ENCODE measurements at regions not wholly inside any gene's neighbourhood (a gene's known extent, or its start where the extent isn't known, plus 50 kb on each side); places are given as distances from the start of the nearest gene placed in this dataset.
"Not testable (repeated sequence)": the region's sequence is repeated elsewhere in the genome, so short reads cannot be mapped to it uniquely, and the experiment has no call there.

DNA sequence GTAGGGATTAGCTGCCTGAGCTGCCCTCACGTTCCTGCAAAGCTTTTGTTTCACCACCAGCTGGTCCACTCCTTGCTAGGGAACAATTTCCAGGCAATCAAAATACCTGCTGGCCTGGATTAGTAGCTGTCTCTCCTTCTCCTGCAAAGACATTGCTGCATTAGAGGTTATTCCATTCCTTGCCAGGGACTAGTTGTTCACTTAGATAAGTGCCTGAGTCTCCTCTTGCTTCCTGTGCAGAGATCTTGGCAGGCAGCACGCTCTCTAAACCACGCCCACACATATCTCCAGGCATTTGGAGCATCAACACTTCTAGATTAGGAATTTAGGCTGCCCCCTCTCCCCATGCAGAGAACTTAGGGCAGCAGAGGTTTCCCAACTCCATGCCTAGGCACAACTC is 150.4 kb upstream of the SMIM30 start:
- no peaks in the 10 kb centered on the region for H3K4me1 ChIP-seq
- H3K4me3 ChIP-seq, result no peak overlapping the region
- peaks cover 0 to 4% of the 10 kb centered on the region in 2 donors for H3K9me3 ChIP-seq
- no peaks in the 10 kb centered on the region for H3K36me3 ChIP-seq
- H3K27ac ChIP-seq, result no peak overlapping the region
- DNase-seq, result no peak
- intact Hi-C loops (cut with DNase I; ENCODE audit: low total_unique reads), result no loop called here
- no peaks in the 10 kb centered on the region for H3K27me3 ChIP-seq
- no peak for TF ChIP-seq POLR2A (IDR thresholded peaks at IDR 0.05)

- H3K27ac ChIP-seq, result no peak overlapping the region
- TF ChIP-seq CTCF (IDR thresholded peaks at IDR 0.05) (no peak), POLR2A (IDR thresholded peaks at IDR 0.05) (no peak)
- intact Hi-C loops (cut with DNase I; ENCODE audit: low total_unique reads), result no loop called here
- peaks cover 0 to 4% of the 10 kb centered on the region in 2 donors for H3K9me3 ChIP-seq
- H3K27me3 ChIP-seq, result no peaks in the 10 kb centered on the region
- DNase-seq, result no peak
- H3K4me3 ChIP-seq, result no peak overlapping the region
- no peaks in the 10 kb centered on the region for H3K4me1 ChIP-seq
- H3K36me3 ChIP-seq, result no peaks in the 10 kb centered on the region
These were observed 149.5 kb upstream of the SMIM30 start for GRCh38 chr7:113267885-113268284.

- Histone ChIP-seq H3K27ac (no peak overlapping the region), H3K4me3 (no peak overlapping the region), H3K27me3 (no peaks in the 10 kb centered on the region), H3K4me1 (no peaks in the 10 kb centered on the region), H3K9me3 (peaks cover 0 to 4% of the 10 kb centered on the region in 2 donors), H3K36me3 (no peaks in the 10 kb centered on the region)
- no peak for DNase-seq
- intact Hi-C loops (cut with DNase I; ENCODE audit: low total_unique reads), result no loop called here
- TF ChIP-seq CTCF (IDR thresholded peaks at IDR 0.05) (no peak), POLR2A (IDR thresholded peaks at IDR 0.05) (no peak)
These were observed 148.9 kb upstream of the SMIM30 start for GRCh38 chr7:113267271-113267670.

- intact Hi-C loops (cut with DNase I; ENCODE audit: low total_unique reads), result no loop called here
- Histone ChIP-seq H3K9me3 (no peaks in the 10 kb centered on the region), H3K4me3 (no peak overlapping the region), H3K27me3 (no peaks in the 10 kb centered on the region), H3K4me1 (no peaks in the 10 kb centered on the region), H3K36me3 (no peaks in the 10 kb centered on the region), H3K27ac (no peak overlapping the region)
- DNase-seq, result no peak
- TF ChIP-seq CTCF (IDR thresholded peaks at IDR 0.05) (no peak), POLR2A (IDR thresholded peaks at IDR 0.05) (no peak)
These were observed 145.4 kb upstream of the SMIM30 start for GRCh38 chr7:113263749-113264148.

DNA sequence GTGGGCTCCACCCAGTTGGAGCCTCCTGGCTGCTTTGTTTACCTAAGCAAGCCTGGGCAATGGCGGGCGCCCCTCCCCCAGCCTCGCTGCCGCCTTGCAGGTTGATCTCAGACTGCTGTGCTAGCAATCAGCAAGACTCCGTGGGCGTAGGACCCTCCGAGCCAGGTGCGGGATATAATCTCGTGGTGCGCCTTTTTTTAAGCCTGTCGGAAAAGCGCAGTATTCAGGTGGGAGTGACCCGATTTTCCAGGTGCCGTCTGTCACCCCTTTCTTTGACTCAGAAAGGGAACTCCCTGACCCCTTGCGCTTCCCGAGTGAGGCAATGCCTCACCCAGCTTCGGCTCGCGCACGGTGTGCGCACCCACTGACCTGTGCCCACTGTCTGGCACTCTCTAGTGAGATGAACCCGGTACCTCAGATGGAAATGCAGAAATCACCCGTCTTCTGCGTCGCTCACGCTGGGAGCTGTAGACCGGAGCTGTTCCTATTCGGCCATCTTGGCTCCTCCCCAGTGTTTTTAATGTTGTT is 144.9 kb upstream of the SMIM30 start:
- H3K27me3 ChIP-seq; H3K9me3 ChIP-seq; DNase-seq; intact Hi-C loops (cut with DNase I; ENCODE audit: low total_unique reads); H3K4me1 ChIP-seq; H3K4me3 ChIP-seq; H3K36me3 ChIP-seq; H3K27ac ChIP-seq: not testable (repeated sequence)

DNA sequence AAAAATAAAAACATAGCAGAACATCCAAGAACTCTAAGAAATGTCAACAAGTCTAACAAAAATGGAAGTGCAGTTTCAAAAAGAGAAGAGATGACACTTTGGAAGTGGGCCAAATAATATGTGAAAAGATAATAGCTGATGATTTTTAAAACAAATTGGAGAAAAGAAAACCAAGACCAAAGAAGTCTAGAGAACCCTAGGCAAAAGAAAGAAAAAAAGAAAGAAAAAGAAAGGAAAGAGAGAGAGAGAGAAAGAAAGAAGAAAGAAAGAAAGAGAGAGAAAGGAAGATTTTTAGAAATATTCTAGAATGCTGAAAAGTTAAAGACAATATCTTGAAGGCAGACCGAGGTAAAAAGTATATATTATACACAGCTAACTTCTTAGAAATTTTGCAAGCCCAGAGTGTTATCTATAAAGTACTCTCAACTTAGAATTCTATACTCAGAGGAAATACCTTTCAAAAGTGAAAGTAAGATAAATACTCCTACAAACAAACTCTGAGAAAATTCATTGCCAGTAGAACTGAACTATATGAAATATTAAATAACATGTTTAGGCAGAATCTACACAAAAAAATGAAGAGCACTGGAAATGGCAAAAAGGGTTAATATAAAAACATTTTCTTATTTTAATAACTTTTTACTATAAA is 138.7 kb upstream of the SMIM30 start:
- no peaks in the 10 kb centered on the region for H3K27me3 ChIP-seq

More for the DNA sequence above, 138.7 kb upstream of the SMIM30 start:
- H3K4me1 ChIP-seq, result no peaks in the 10 kb centered on the region
- H3K36me3 ChIP-seq, result no peaks in the 10 kb centered on the region
- intact Hi-C loops (cut with DNase I; ENCODE audit: low total_unique reads), result no loop called here
- TF ChIP-seq CTCF (IDR thresholded peaks at IDR 0.05) (no peak), POLR2A (IDR thresholded peaks at IDR 0.05) (no peak)
- DNase-seq, result no peak
- no peak overlapping the region for H3K4me3 ChIP-seq
- H3K9me3 ChIP-seq, result no peaks in the 10 kb centered on the region
- no peak overlapping the region for H3K27ac ChIP-seq

All from uterus (tissue), 3 donors.